Fibroblast of the conjunctiva (primary cell): ENCODE measurements at regions not wholly inside any gene's neighbourhood (a gene's known extent, or its start where the extent isn't known, plus 50 kb on each side); places are given as distances from the start of the nearest gene placed in this dataset.

Experiments used
- DNase-seq: peaks from one replicate; pipeline ENCODE4 v3.0.0-alpha.2; 2010; ENCODE audit warnings: low read depth

DNA sequence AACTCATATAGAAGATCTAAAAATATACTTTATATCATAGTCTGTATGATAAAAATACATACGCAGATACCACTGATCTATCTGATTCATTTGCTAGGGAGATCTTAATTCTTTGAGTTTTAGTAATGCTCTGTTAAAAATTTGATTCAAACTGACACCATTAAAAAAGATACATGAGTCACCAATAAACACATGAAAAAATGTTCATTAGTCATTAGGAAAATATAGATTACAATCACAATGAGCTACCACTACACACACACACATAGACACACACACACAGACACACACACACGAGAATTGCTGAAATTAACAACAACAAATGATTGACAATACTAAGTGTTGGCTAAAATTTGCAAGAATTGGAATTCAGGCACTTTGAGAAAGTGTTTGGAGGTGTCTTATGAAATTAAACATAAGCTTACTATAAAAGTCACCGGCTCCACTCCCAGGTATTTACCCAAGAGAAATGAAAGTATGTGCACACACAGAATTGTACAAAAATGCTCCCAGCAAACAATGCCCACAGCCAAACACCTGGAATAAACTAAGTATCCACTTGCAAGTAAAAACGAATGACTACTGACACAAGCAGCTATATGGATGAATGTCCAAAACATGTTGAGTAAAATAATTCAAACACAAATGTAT, 117.7 kb upstream of the GGTLC1 start:
- DNase-seq: no peak

DNA sequence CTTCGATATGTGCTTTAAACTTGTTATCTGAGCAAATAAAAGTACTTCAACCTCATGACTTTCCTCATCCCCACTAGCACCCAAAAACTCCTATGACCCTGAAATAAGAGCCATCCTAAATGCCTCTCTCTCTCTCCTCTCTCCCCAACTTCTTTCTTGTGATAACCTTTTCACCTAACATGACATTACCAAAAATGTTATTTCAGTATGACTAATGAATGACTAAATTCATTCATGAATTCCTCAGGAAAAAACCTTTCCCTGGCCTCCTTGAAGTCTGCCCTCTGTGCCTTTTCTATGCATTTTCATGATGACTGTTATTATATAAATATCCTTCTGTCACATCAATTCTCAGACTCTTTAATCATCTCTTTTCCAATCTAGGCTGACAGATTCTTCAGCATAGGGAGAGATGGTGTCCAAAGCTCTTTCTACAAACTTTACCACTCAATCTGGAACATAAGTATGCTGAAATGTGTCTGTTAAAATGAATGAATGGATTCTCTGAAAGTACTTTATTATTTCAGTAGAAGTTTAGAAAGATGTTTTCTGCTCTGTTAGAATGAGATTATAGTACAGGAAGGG, 114.3 kb upstream of the GGTLC1 start:
- no peak for DNase-seq

DNA sequence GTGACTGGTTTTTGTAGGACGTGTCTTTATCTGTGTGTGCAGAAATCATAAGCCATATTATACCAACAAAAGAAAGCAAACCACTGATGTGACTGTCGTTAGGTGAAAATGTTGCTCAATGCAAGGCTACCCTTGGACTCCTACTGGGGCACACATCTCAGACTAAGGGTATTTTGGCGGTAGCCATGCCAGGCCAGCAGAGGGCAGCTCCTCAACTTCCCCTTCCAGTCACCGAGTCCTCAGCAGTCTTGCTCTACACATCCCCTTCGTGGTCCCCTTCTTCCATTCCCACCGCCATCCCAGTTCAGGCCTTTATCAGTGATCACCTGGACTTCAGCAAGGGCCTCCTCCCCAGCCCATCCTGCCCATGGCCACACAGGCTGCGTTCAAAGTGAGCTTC, 113.7 kb upstream of the GGTLC1 start:
- DNase-seq: no peak

DNA sequence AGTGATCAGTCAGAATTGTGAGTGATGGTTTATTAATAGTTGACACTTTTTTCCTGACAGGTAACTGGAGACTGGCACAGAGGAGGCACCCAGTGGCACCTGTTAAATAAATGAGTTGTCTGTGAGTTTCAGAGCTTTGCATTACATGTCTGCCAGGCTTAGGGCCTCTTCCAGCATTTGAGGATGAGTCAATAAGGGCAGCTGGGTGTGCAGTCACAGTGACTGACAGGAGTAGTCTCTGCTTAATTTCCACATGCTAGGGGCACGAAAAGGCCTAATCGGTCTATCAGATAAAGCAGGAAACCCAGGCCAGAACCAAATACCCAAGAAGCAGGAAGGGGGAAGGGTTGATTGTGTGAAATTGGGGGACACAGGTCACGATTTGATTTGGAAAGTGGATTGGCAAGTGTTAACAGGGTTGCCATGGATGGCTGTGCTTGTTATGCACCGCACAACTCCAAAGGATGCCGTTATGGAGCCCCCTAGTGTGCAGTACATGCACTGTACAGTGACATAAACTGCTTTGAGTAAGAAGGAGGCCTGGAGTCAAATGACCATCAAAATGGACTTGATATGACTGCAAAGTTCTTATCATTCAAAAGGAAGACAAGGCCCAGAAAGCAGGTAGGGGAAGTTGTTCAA, 111.9 kb upstream of the GGTLC1 start:
- DNase-seq: peak; percentile 32

GRCh38 chr20:24098886-24099285, 110.3 kb upstream of the GGTLC1 start:
- DNase-seq: no peak

- DNase-seq: no peak
Observed at GRCh38 chr20:24097506-24098245, 109.1 kb upstream of the GGTLC1 start.

- no peak for DNase-seq
Observed at GRCh38 chr20:24096864-24097450, 108.4 kb upstream of the GGTLC1 start.

DNA sequence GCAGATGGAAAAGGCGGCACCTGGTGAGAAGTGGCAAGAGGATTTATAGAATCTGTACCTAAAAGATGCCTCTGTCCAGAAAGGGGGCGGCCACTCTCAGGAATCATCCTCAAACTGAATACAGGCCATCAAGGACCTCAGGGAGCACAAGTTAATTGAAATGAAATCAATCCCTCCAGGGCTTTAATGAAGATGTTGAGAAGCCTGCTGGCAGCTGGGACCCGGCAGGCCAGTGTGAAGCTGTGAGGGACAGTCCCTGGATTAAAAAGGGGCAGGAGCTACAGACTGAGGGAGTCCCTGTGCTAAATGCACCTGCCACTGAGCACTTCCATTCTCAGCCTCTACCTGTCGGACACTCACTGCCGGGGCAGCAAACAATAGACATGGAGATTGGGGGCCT, 107.7 kb upstream of the GGTLC1 start:
- no peak for DNase-seq

- DNase-seq: no peak
Observed at GRCh38 chr20:24095756-24096155, 107.2 kb upstream of the GGTLC1 start.

DNA sequence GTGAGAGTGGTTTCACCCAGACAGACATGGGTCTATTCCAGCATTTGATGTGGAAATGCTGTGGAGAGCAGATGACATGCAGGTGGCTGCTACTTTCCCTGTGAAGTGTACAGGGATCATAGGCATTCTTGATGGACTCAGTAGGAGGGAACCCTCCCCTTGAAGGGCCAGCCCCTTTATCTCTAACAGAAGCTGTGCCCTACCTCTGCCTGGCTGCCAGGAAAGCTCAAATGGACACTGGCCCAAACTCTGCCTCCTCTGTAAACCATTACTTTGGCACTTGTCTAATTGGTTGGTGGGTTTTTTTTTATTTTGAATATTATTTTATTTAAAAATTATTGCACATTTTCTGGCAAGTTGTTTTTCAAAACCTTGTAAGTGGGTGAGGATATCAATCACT, 106.7 kb upstream of the GGTLC1 start:
- no peak for DNase-seq

GRCh38 chr20:24089576-24089975, 101.0 kb upstream of the GGTLC1 start:
- DNase-seq: no peak

DNA sequence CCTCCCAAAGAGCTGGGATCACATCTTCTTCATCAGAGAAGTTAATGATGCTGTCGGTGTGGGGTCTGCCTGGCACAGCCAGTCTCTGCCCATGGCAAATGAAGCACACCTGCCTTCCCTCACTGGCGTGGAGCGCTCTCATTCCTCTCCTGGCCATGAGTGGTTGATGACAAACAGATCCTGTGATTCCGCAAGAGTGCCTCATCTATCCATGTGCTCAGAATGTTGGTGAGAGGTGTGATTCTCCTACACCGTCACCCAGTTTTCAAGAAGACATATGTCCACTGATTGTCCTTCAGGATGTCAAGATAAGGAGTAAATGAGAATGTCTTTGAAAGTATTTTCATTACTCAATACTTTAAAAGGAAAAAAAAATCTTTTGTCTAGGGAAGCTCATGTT, 97.5 kb upstream of the GGTLC1 start:
- no peak for DNase-seq

- no peak for DNase-seq
Observed at GRCh38 chr20:24084281-24084680, 95.7 kb upstream of the GGTLC1 start.

GRCh38 chr20:24081077-24081476, 92.5 kb upstream of the GGTLC1 start:
- no peak for DNase-seq

- DNase-seq: no peak
Observed at GRCh38 chr20:24079661-24080412, 91.3 kb upstream of the GGTLC1 start.

- DNase-seq: no peak
Observed at GRCh38 chr20:24077145-24077544, 88.6 kb upstream of the GGTLC1 start.

GRCh38 chr20:24070679-24071078, 82.1 kb upstream of the GGTLC1 start:
- no peak for DNase-seq

GRCh38 chr20:24066076-24066700, 77.6 kb upstream of the GGTLC1 start:
- DNase-seq: no peak

DNA sequence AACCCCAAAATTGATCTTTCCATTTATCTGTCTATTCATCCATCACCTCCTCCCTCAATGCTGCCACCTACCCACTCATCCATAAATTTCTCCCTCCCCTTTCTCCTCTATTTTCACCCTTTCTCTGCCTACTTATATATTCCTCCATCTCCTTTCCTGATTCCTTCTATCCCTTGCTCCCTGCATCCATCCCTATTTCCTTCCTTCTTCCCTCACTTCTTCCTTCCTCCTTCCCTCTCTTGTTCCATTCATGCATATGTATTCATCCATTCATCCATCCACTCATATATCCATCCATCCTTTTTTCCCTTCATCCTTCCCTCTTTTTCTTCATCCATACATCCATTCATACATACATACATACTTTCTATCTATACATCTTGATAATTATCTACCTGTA, 76.3 kb upstream of the GGTLC1 start:
- DNase-seq: no peak

- no peak for DNase-seq
Observed at GRCh38 chr20:24064092-24064491, 75.5 kb upstream of the GGTLC1 start.

GRCh38 chr20:24063100-24063499, 74.5 kb upstream of the GGTLC1 start:
- DNase-seq: no peak
